DND-41 (cell line): ENCODE measurements at regions not wholly inside any gene's neighbourhood (a gene's known extent, or its start where the extent isn't known, plus 50 kb on each side); places are given as distances from the start of the nearest gene placed in this dataset.

Experiments
- CTCF ChIP-seq: IDR thresholded peaks from 2 replicates; pipeline ENCODE4 v1.5.1; 2012; ENCODE audit warnings: borderline replicate concordance, low read length, moderate library complexity, mild to moderate bottlenecking; ENCODE audit not compliant: poor library complexity, severe bottlenecking; ENCODE audit errors: extremely low read depth
- EZH2 ChIP-seq: IDR thresholded peaks from 3 replicates; pipeline ENCODE4 v1.6.1; 2012; ENCODE audit warnings: borderline replicate concordance, low read depth, mild to moderate bottlenecking, moderate library complexity, low read length, inconsistent platforms; ENCODE audit not compliant: severe bottlenecking

- TF ChIP-seq CTCF (no peak), EZH2 (no peak)
These were observed 282.3 kb upstream of the PRICKLE1 start for GRCh38 chr12:42871816-42872215.
